Right forelimb (tissue), 1 donor: ENCODE measurements at regions not wholly inside any gene's neighbourhood (a gene's known extent, or its start where the extent isn't known, plus 50 kb on each side); places are given as distances from the start of the nearest gene placed in this dataset.
"Not testable (repeated sequence)": the region's sequence is repeated elsewhere in the genome, so short reads cannot be mapped to it uniquely, and the experiment has no call there.

Experiments used
- DNase-seq: peaks from one replicate; pipeline ENCODE4 v3.0.0-alpha.2; 2018

- DNase-seq: no peak
These were observed 50.6 kb upstream of the SLC44A3 start for GRCh38 chr1:94769551-94769950.

GRCh38 chr1:94768036-94768435, 52.1 kb upstream of the SLC44A3 start:
- no peak for DNase-seq

GRCh38 chr1:94765958-94766357, 54.2 kb upstream of the SLC44A3 start:
- no peak for DNase-seq

- DNase-seq: no peak
These were observed 61.0 kb upstream of the SLC44A3 start for GRCh38 chr1:94759188-94759587.

GRCh38 chr1:94757931-94758330, 62.2 kb upstream of the SLC44A3 start:
- no peak for DNase-seq

- DNase-seq: peak; percentile 54
These were observed 64.5 kb upstream of the SLC44A3 start for GRCh38 chr1:94755675-94756074.

GRCh38 chr1:94755016-94755415, 65.1 kb upstream of the SLC44A3 start:
- not testable (repeated sequence) for DNase-seq

- DNase-seq: no peak
These were observed 65.6 kb upstream of the SLC44A3 start for GRCh38 chr1:94754570-94754969.

- no peak for DNase-seq
These were observed 66.1 kb upstream of the SLC44A3 start for GRCh38 chr1:94754095-94754494.

GRCh38 chr1:94753171-94753972, 66.8 kb upstream of the SLC44A3 start:
- no peak for DNase-seq

GRCh38 chr1:94751483-94751882, 68.7 kb upstream of the SLC44A3 start:
- DNase-seq: not testable (repeated sequence)

- DNase-seq: no peak
These were observed 73.3 kb upstream of the SLC44A3 start for GRCh38 chr1:94746635-94747525.

GRCh38 chr1:94745742-94746141, 74.4 kb upstream of the SLC44A3 start:
- DNase-seq: no peak

- no peak for DNase-seq
These were observed 76.3 kb upstream of the SLC44A3 start for GRCh38 chr1:94743862-94744261.

GRCh38 chr1:94741996-94742395, 78.2 kb upstream of the SLC44A3 start:
- DNase-seq: no peak

GRCh38 chr1:94741510-94741909, 78.6 kb upstream of the SLC44A3 start:
- no peak for DNase-seq

GRCh38 chr1:94739521-94740061, 80.6 kb upstream of the SLC44A3 start:
- DNase-seq: peak; percentile 61

- no peak for DNase-seq
These were observed 81.8 kb upstream of the SLC44A3 start for GRCh38 chr1:94738371-94738770.

GRCh38 chr1:94737124-94737998, 82.8 kb upstream of the SLC44A3 start:
- DNase-seq: no peak

GRCh38 chr1:94736549-94736948, 83.6 kb upstream of the SLC44A3 start:
- no peak for DNase-seq

- DNase-seq: no peak
These were observed 84.1 kb upstream of the SLC44A3 start for GRCh38 chr1:94736073-94736472.
